ENCODE measurements at regions not wholly inside any gene's neighbourhood (a gene's known extent, or its start where the extent isn't known, plus 50 kb on each side); places are given as distances from the start of the nearest gene placed in this dataset.
A peak's percentile ranks its signal among the peaks of the same experiment; 100 is the strongest.

DNA sequence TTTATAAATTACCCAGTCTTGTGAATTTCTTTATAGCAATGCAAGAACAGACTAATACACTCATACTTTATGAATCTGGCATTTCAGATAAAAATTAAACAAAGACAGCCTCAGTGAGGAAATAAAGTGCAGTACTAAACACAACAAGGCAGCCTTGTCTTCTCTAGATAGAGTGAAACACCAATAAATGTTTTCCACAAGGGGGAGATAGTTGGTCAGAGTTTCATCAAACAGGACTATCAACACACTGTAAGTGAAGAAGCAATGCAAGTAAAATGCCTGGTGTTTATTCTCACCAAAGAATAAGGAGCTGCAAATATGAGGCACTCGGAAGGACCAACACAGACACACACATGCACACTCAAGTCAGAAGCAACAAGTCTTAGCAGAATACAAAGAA lies 62.8 kb downstream of the FAM9B start:
- DNase-seq (ENCODE audit: low read depth in 4 of 4, low spot score in 3 of 4): peak in 1 of 4 donors; percentile 7

DNA sequence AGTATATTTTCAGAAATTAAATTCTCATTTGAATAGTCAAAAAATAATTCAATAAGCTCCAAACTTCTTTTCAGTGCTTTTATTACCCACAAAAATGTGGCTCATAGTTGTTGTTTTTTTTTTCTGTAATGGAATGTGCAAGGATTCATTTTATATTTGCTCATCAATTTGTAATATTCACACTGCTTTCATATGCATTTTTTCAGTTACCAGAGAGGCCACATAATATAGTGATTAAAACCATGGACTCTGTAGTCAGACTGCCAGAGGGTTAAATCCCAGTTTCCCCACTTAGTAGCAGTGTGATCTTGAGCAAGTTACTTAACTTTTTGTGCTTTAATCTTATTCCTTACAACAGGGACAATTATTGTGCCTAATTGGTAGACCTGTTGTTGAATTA lies 64.5 kb downstream of the FAM9B start:
- no peak for DNase-seq (ENCODE audit: low read depth in 4 of 4, low spot score in 3 of 4)

DNA sequence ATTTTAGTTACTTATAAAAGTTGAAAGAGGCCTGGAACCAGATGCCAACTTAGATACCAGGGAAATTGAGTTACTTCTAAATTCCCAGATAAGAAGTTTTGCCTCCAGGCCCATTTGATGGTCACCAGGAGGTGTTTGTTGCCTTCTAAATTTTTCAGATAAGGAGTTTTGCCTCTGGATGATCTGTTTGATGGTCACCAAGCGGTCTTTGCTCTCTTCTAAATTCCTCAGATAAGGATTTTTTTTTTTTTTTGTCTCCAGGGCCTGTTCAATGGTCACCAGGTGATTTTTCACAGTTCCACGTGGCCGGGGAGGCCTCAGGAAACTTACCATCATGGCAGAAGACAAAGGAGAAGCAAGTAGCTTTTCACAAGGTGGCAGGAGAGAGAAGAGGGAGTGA lies 66.5 kb downstream of the FAM9B start:
- DNase-seq (ENCODE audit: low read depth in 4 of 4, low spot score in 3 of 4): no peak

DNA sequence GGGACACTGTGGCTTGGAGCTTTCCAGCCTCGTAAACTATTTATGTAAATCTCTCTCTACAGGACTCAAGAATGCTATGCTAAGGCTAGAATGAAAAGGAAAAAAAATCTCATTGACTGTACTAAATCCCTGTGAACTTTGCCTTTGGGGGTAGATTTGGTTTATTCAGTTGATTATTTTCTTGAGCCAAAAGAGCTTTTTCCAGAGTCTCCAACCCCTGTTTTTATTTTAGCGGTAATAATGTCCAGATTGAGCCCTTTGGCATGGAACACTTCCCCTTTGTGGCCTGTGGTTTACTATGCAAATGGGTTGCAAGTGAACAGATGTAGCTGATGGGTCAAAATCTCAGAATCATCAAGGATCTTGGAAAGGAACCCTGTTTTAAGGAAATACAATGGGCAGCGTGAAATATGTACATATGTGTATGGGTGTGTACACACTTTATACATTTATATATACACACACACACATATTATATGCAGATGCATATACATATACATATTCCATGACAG lies 72.9 kb downstream of the FAM9B start:
- no peak for DNase-seq (ENCODE audit: low read depth in 4 of 4, low spot score in 3 of 4)

DNA sequence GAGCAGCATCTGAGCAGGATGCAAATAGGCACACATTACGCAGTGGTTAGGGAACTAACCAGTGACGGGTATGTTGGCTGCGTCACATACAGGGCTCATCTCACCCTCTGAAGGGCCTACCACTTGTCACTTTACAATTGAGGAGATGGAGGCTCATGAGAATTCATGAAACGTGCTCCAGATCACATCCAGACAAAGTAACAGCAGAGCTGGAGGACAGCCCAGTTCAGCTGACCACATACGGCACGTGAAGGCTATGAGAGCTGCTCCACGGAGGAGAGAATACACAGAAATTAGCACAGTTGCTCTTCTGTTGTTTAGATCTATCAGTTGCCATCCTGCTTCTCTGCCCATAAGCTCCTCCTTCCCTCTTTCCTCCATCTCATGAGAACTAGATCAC lies 78.4 kb downstream of the FAM9B start:
- no peak for DNase-seq (ENCODE audit: low read depth in 4 of 4, low spot score in 3 of 4)

DNA sequence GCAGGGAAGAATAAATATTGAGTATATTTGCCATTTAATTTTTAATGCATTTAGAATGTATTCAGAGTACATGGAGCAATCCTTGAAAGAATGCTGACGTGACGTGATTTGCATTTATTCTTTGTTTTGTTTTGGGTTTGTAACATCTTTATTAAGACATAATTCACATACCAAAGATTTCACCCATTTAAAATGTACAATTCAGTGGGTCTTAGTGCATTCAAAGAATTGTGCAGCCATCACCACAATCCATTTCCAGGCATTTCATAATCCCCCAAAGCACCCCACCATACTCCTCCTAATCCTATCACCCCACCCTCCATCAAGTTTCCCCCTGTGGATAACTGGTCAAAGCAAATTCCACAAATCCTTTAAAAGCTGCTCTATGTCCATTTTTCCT lies 87.4 kb downstream of the FAM9B start:
- no peak for DNase-seq (ENCODE audit: low read depth in 4 of 4, low spot score in 3 of 4)

DNA sequence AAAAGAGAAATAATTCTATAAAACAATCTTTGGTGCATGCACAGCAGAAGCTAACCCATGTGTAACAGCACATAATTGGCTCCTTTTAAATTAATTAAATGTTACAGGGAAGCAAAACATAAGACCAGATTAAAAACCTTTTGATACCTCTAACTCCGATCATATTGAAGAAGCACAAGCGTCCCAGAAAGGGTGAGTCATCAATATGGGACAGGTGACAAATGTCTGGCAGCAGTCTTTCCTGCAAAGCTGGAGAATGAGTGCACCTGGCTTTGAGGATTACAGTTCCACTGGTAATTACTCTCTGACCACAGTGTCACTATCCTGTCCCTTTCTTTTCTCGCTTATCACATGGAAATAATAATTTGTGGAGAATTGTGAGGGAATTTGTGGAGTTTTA lies 94.6 kb downstream of the FAM9B start:
- DNase-seq (ENCODE audit: low read depth in 4 of 4, low spot score in 3 of 4): no peak

DNA sequence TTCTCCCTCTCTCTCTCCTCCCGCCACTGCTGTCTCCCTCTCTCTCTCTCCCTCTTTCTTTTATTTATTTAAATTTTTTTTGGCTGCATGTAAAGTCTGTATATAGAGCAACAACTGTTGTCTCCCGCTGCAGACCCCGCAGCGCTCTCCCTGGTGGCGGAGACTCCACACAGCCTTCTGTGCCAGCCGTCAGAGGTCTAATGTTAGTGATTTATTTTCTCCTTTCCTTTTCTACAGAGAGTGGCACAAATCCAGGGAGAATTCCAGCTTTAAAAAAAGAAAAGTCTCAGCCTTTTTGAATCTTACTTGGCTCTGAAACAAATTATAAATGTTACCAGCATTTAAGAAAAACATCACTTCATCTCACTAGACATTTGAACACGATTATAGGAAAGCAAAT lies 106.2 kb downstream of the FAM9B start:
- no peak for DNase-seq (ENCODE audit: low read depth in 4 of 4, low spot score in 3 of 4)

DNA sequence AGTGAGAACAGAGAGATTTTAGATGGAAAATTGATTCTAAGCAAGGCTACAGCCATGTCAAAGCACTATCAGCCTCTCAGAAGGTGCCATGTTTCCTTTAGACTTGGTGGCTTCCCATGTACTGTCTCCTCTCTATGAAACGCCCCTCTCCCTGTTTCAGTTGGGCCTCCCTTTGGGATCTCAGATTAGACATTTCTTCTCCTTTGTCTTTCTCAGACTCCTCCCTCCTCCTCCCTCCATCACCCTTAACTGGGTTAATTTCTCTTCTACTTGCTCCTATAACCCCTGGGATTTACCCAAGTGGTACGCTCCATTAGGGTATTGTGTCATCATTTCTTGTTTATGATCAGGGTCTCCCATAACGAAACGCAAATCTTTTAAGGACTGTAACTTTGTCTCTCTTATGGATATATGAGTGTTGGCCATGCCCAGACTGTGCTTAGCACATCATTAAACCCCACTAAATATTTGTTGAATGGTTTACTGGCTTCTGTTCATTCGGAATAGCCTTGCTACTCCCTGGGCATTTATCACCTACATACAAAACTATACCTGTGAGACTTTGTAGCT lies 106.8 kb downstream of the FAM9B start:
- no peak for DNase-seq (ENCODE audit: low read depth in 4 of 4, low spot score in 3 of 4)

DNA sequence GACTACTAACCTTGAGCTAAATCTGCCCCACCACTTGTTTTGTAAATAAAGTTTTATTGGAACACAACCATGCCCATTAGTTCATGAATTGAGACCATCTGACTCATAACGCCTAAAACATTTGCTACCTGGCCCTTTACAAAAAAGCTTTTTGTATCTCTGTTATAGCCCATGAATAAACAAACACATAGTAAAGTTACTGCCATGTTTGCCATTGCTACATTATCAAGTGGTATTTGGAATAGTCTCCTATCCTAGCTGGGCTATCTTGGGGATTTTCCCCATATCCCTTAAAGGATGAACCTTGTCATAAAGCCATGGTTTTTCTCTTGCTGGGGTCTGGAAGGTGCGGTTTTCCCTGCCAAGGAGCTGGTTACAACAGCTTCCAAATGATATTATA lies 112.3 kb downstream of the FAM9B start:
- DNase-seq (ENCODE audit: low read depth in 4 of 4, low spot score in 3 of 4): no peak

DNA sequence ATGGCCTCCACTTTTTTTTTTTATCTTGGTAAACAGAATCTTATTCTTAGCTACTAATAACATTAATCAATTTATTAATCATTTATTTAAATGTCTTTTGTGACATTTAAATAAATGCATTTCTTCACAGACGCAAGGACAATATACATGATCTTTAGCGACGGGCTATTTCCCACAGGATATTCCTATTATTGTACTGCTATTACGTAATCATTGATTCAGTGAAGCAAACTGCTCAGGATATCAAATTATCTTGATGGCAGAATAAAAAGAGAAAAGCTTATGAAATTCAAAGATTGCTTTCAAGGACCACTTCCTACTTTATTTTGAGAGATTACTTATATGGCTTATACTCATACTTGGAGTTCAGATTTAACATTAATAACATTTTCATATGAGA lies 114.1 kb downstream of the FAM9B start:
- DNase-seq (ENCODE audit: low read depth in 4 of 4, low spot score in 3 of 4): no peak

DNA sequence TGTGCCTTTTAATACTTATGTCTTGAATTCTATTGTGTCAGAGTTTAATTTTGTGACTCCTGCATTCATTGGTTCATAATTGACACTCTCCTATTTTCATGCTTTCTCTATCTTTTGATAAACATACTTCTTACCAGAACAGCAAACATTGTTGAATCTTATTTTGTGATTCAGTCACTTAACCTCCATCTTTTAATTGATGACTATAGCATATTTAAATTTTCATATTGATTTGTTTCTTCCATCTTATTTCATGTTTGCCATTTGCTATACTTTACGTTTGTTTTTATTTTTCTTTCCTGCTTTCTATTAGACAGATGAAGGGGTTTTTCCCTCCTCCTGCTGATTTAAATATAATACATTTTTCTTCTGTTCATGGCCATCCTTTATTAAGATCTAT lies 115.5 kb upstream of the FAM9A start:
- DNase-seq (ENCODE audit: low read depth in 4 of 4, low spot score in 3 of 4): no peak

DNA sequence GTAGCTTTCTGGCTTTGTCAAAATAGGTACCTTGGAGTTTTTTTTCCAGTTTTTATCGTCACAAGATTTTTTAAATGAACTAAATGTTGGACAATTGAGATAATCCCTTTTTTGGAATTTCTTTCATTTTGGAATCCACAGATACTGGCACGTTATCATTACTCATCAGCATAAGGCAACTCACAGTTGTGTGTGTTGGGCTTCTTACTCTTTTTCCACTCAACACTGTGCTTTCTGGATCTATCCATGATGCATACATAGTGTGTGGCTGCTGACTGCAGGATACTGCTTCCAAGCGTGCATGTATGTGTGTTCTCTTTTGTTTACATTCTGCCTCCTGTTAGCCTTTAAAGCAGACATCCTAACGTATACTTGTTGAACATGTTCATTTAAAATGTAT lies 113.5 kb upstream of the FAM9A start:
- DNase-seq (ENCODE audit: low read depth in 4 of 4, low spot score in 3 of 4): no peak

DNA sequence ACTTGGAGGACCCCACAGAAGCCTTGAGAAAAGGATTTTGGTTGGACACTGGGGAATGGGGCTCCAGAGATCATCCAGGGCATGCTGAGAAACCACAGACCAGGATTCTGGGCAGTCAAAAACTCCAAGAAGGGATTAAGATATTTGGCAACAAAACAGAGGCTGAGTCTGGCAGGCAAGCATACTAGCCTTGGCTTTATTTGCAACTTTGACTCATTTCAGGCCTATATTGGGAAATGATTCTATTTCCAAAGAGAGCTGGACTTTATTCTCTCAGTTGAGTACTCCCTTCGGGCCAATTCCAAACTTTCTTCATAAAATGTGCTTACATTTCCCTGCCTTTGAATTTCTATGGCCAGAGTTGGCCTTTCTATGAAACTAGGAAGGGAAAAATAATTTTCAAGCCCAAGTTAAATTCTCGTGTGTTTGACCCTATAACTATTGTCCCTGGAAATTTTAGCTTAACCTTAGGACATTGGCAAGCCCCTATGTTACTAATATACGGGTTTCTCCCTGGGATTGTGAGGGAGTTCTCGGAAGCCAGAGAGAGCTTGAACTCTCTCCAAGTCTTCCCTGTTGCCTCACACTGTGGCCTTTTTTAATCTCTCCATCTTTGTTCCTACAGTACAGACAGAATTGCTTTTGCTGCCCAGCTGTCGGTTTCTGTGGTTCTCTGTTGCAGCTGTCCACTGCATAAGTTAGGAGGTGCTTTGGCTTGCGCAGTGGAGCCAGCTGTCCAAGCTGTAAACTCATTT lies 112.6 kb upstream of the FAM9A start:
- no peak for DNase-seq (ENCODE audit: low read depth in 4 of 4, low spot score in 3 of 4)

DNA sequence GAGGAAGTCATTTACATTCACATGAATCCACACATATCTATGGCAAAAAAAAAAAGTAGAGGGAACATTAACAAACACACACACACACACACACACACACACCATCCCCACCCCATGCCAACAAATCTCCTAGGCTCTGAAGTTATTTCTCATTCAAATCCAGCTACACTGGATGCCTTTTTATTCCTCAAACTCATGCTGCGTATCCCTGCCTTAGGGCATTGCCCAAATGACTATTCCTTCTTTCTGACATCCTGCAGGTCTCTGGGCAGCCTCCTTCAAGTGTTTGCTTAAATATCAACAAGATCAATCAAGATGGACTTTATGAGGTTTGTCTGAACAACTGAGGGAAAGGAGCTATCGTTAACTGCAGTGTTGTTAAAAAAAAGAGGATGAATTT lies 106.5 kb upstream of the FAM9A start:
- no peak for DNase-seq (ENCODE audit: low read depth in 4 of 4, low spot score in 3 of 4)

DNA sequence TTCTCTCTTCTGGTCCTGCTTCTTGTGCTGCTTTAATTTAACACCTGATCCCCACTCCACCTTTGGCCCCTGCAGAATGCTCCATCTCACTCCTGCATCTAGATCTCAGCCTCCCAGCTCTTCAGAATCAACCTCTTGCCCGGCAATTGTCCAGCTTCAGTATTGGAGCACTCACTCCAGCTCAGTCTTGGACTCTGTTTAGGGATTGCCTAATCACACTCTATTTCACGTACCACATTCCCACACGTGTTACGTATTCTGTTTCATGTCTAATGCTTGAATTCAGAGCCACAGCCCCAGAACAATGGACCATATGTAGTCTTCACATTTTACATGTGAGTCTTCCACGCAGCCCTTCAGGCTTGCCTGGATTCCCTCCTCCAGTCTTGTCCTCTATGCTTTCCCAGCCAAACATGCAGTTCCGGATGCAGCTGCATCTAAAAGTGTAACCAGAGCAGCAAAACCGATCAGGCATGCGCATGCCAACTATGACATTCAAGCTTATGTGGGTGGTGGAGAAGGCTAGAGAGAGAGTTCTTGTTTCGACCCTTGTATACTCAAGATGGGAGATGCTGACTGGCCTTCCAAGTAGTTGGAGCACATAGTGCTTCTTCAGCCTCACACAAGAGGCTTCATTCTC lies 105.2 kb upstream of the FAM9A start:
- no peak for DNase-seq (ENCODE audit: low read depth in 4 of 4, low spot score in 3 of 4)

DNA sequence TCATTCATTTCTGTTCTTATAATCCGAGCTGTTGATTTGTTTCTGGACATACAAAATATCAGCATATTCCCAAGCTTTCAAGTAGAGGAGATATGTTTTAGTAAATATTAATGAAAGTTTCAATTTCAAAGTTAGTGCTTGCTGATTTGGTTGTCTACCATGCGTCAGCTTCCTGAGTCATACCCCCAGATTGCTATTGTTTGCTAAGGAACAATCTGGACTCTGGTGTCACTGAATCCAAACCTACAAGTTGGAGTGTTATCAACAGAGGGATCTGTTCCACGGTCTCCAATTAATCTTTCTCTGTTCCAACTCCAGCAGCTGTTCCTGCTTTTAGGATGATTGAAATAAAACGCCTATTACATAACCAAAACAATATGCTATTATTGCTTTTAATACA lies 96.1 kb upstream of the FAM9A start:
- DNase-seq (ENCODE audit: low read depth in 4 of 4, low spot score in 3 of 4): no peak

DNA sequence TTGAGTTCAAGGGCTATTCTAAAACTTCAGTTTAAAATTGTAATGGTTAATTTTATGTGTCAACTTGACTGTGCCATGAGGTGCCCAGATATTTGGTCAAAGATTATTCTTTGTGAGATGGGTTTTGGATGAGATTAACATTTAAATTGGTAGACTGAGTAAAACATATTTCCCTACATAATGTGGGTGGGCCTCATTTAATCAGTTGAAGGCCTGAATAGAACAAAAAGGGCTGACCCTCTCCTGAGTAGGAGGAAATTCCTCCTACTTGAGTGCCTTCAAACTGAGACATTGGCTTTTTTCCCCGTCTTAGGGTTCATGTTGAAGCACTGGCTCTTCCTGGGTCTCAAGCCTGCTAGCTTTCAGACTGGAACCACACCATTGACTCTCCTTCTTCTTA lies 89.6 kb upstream of the FAM9A start:
- DNase-seq (ENCODE audit: low read depth in 4 of 4, low spot score in 3 of 4): no peak

DNA sequence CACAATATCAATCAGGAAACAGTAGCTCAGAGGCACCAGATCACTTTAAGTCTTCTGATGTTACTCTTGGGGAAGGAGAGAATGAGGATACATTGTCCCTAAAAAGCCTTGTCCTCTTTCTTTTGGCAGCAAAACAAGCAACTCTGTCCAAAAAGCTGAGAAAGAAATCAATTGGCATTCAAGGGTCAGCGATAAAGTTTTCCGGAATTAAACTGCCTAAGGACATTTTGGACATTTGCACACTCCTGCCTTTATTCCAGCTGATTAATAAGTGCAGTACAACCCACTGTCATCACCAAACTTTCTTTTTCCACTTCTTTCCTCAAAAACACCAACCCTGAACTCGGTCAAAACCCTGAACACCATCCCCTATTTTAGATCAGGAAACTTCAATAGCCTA lies 85.8 kb upstream of the FAM9A start:
- DNase-seq (ENCODE audit: low read depth in 4 of 4, low spot score in 3 of 4): no peak

DNA sequence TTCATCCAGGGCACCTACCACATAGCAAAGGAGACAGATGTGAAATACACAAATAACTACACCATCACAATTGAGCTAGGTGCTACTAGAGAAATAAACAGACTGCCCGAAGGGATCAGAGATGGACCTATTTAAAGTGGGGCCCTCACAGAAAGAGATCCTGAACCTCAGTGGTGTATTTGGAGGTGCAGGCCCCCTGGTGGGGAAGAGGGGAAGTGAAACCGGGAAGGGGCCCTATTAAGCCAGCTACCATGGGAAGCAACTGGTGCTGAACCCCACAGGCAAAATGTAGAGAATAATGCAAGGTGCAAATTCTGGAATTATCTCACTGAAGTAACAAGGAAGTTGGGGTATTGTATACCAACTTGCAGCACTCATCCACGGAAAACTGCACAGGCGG lies 78.6 kb upstream of the FAM9A start:
- no peak for DNase-seq (ENCODE audit: low read depth in 4 of 4, low spot score in 3 of 4)

DNA sequence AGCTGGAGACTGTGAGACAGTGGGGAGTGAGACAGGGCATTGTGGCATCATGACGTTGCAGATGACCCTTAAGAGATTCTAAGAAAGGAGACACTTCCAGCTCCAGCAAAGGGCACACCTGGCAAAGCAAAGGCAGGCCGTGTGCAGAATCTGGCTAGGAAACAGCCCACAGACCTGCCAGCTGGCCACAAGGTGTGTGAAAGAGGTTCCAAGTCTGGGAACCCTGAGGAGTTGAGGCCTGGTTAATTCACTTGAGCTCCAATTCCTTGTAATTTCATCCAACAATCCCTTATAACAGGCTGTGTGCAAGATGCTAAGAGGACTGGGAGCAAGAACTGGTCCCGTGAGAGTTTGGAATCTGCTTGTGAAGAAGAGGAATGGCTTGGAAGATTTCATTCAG lies 72.8 kb upstream of the FAM9A start:
- DNase-seq (ENCODE audit: low read depth in 4 of 4, low spot score in 3 of 4): no peak

DNA sequence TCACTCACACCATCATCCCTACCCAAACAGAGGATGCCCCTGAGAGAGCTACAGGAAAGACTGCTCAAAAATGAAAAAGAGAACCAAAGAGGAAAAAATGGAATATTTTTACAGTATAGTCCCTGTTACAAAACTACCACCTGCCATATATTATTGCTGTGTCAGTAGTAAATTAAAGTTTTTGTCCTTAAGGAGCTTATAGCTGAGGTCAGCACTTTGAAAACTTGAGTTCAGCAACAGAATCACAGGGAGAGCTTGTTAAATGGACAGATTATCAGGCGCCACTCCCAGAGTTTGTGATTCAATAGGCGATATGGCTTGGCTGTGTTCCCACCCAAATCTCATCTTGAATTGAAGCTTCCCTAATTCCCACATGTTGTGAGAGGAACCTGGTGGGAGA lies 71.9 kb upstream of the FAM9A start:
- DNase-seq (ENCODE audit: low read depth in 4 of 4, low spot score in 3 of 4): no peak

Measured in right renal pelvis (tissue), 4 donors.